ENCODE measurements at regions not wholly inside any gene's neighbourhood (a gene's known extent, or its start where the extent isn't known, plus 50 kb on each side); places are given as distances from the start of the nearest gene placed in this dataset.
"Not testable (repeated sequence)": the region's sequence is repeated elsewhere in the genome, so short reads cannot be mapped to it uniquely, and the experiment has no call there.

GRCh38 chr6:84912472-84913322 lies 148.3 kb upstream of the TBX18 start:
- DNase-seq: no peak

GRCh38 chr6:84910906-84911607 lies 146.7 kb upstream of the TBX18 start:
- DNase-seq: no peak

GRCh38 chr6:84908304-84908904 lies 144.0 kb upstream of the TBX18 start:
- no peak for DNase-seq

GRCh38 chr6:84906514-84906913 lies 142.1 kb upstream of the TBX18 start:
- DNase-seq: no peak

- no peak for DNase-seq
Measured at GRCh38 chr6:84905823-84906222, 141.4 kb upstream of the TBX18 start.

GRCh38 chr6:84902354-84902928 lies 138.0 kb upstream of the TBX18 start:
- no peak for DNase-seq

GRCh38 chr6:84897988-84898594 lies 133.7 kb upstream of the TBX18 start:
- no peak for DNase-seq

- no peak for DNase-seq
Measured at GRCh38 chr6:84897011-84897410, 132.6 kb upstream of the TBX18 start.

- no peak for DNase-seq
Measured at GRCh38 chr6:84892671-84893070, 128.3 kb upstream of the TBX18 start.

GRCh38 chr6:84882768-84883766 lies 118.7 kb upstream of the TBX18 start:
- DNase-seq: no peak

- DNase-seq: not testable (repeated sequence)
Measured at GRCh38 chr6:84879385-84879784, 115.0 kb upstream of the TBX18 start.

GRCh38 chr6:84877515-84878210 lies 113.3 kb upstream of the TBX18 start:
- no peak for DNase-seq

- DNase-seq: no peak
Measured at GRCh38 chr6:84876723-84877514, 112.5 kb upstream of the TBX18 start.

GRCh38 chr6:84872996-84873723 lies 108.8 kb upstream of the TBX18 start:
- DNase-seq: no peak

- DNase-seq: no peak
Measured at GRCh38 chr6:84871925-84872324, 107.5 kb upstream of the TBX18 start.

GRCh38 chr6:84870672-84871071 lies 106.3 kb upstream of the TBX18 start:
- DNase-seq: no peak

GRCh38 chr6:84868149-84868548 lies 103.8 kb upstream of the TBX18 start:
- no peak for DNase-seq

- no peak for DNase-seq
Measured at GRCh38 chr6:84867521-84867920, 103.1 kb upstream of the TBX18 start.

- DNase-seq: no peak
Measured at GRCh38 chr6:84866715-84867114, 102.3 kb upstream of the TBX18 start.

GRCh38 chr6:84865372-84865771 lies 101.0 kb upstream of the TBX18 start:
- DNase-seq: not testable (repeated sequence)

All from inflammatory macrophage treated with lipopolysaccharide for 4 hours (primary cell).